ENCODE measurements at regions not wholly inside any gene's neighbourhood (a gene's known extent, or its start where the extent isn't known, plus 50 kb on each side); places are given as distances from the start of the nearest gene placed in this dataset.

- peaks cover 19% of the 10 kb centered on the region for H3K27me3 Mint-ChIP-seq
- H3K4me1 Mint-ChIP-seq (ENCODE audit: low read depth), result no peaks in the 10 kb centered on the region
- no peak overlapping the region for H3K4me3 Mint-ChIP-seq
- no peaks in the 10 kb centered on the region for H3K9me3 Mint-ChIP-seq
- no peaks in the 10 kb centered on the region for H3K36me3 Mint-ChIP-seq (ENCODE audit: low read depth)
- no peak for DNase-seq
- H3K27ac Mint-ChIP-seq, result no peak overlapping the region
Observed at GRCh38 chr15:29403772-29404171, 134.2 kb upstream of the NSMCE3 start.

GRCh38 chr15:29401644-29402043 lies 132.0 kb upstream of the NSMCE3 start:
- H3K9me3 Mint-ChIP-seq, result no peaks in the 10 kb centered on the region
- DNase-seq, result no peak
- H3K36me3 Mint-ChIP-seq (ENCODE audit: low read depth), result no peaks in the 10 kb centered on the region
- H3K4me1 Mint-ChIP-seq (ENCODE audit: low read depth), result no peaks in the 10 kb centered on the region
- H3K27ac Mint-ChIP-seq, result no peak overlapping the region
- no peak overlapping the region for H3K4me3 Mint-ChIP-seq
- H3K27me3 Mint-ChIP-seq, result peaks cover 27% of the 10 kb centered on the region

- Mint-ChIP-seq H3K36me3 (ENCODE audit: low read depth) (no peaks in the 10 kb centered on the region), H3K4me1 (ENCODE audit: low read depth) (no peaks in the 10 kb centered on the region), H3K27me3 (peaks cover 27% of the 10 kb centered on the region), H3K27ac (no peak overlapping the region), H3K9me3 (no peaks in the 10 kb centered on the region), H3K4me3 (no peak overlapping the region)
- no peak for DNase-seq
Observed at GRCh38 chr15:29400701-29401100, 131.1 kb upstream of the NSMCE3 start.

GRCh38 chr15:29398907-29399306 lies 129.3 kb upstream of the NSMCE3 start:
- Mint-ChIP-seq H3K27ac (no peak overlapping the region), H3K4me3 (no peak overlapping the region), H3K4me1 (ENCODE audit: low read depth) (no peaks in the 10 kb centered on the region), H3K9me3 (no peaks in the 10 kb centered on the region), H3K27me3 (peaks cover 19% of the 10 kb centered on the region), H3K36me3 (ENCODE audit: low read depth) (no peaks in the 10 kb centered on the region)
- DNase-seq, result no peak

- H3K27me3 Mint-ChIP-seq, result peaks cover 10% of the 10 kb centered on the region
- no peak for DNase-seq
- no peaks in the 10 kb centered on the region for H3K36me3 Mint-ChIP-seq (ENCODE audit: low read depth)
- H3K4me1 Mint-ChIP-seq (ENCODE audit: low read depth), result no peaks in the 10 kb centered on the region
- no peak overlapping the region for H3K27ac Mint-ChIP-seq
- no peak overlapping the region for H3K4me3 Mint-ChIP-seq
- peaks cover 4% of the 10 kb centered on the region for H3K9me3 Mint-ChIP-seq
Observed at GRCh38 chr15:29396176-29396811, 126.7 kb upstream of the NSMCE3 start.

- H3K27ac Mint-ChIP-seq, result no peak overlapping the region
- no peak overlapping the region for H3K4me3 Mint-ChIP-seq
- DNase-seq, result no peak
- H3K36me3 Mint-ChIP-seq (ENCODE audit: low read depth), result no peaks in the 10 kb centered on the region
- H3K27me3 Mint-ChIP-seq, result peaks cover 6% of the 10 kb centered on the region
- no peaks in the 10 kb centered on the region for H3K4me1 Mint-ChIP-seq (ENCODE audit: low read depth)
- peaks cover 4% of the 10 kb centered on the region for H3K9me3 Mint-ChIP-seq
Observed at GRCh38 chr15:29393443-29393842, 123.8 kb upstream of the NSMCE3 start.

- Mint-ChIP-seq H3K4me3 (no peak overlapping the region), H3K27me3 (peaks cover 1% of the 10 kb centered on the region), H3K4me1 (ENCODE audit: low read depth) (no peaks in the 10 kb centered on the region), H3K27ac (no peak overlapping the region), H3K9me3 (peaks cover 4% of the 10 kb centered on the region), H3K36me3 (ENCODE audit: low read depth) (no peaks in the 10 kb centered on the region)
- no peak for DNase-seq
Observed at GRCh38 chr15:29392358-29392757, 122.7 kb upstream of the NSMCE3 start.

GRCh38 chr15:29390051-29390450 lies 120.4 kb upstream of the NSMCE3 start:
- no peak for DNase-seq
- Mint-ChIP-seq H3K27ac (no peak overlapping the region), H3K4me1 (ENCODE audit: low read depth) (no peaks in the 10 kb centered on the region), H3K4me3 (no peak overlapping the region), H3K36me3 (ENCODE audit: low read depth) (no peaks in the 10 kb centered on the region), H3K27me3 (peaks cover 8% of the 10 kb centered on the region), H3K9me3 (peaks cover 4% of the 10 kb centered on the region)

GRCh38 chr15:29386523-29386922 lies 116.9 kb upstream of the NSMCE3 start:
- Mint-ChIP-seq H3K9me3 (no peaks in the 10 kb centered on the region), H3K4me3 (no peak overlapping the region), H3K4me1 (ENCODE audit: low read depth) (no peaks in the 10 kb centered on the region), H3K27me3 (peaks cover 25% of the 10 kb centered on the region), H3K27ac (no peak overlapping the region), H3K36me3 (ENCODE audit: low read depth) (no peaks in the 10 kb centered on the region)
- DNase-seq, result no peak

GRCh38 chr15:29383367-29383766 lies 113.7 kb upstream of the NSMCE3 start:
- Mint-ChIP-seq H3K4me1 (ENCODE audit: low read depth) (no peaks in the 10 kb centered on the region), H3K9me3 (no peaks in the 10 kb centered on the region), H3K36me3 (ENCODE audit: low read depth) (no peaks in the 10 kb centered on the region), H3K4me3 (no peak overlapping the region), H3K27me3 (peaks cover 28% of the 10 kb centered on the region), H3K27ac (no peak overlapping the region)
- no peak for DNase-seq

- H3K27me3 Mint-ChIP-seq, result peaks cover 28% of the 10 kb centered on the region
- H3K27ac Mint-ChIP-seq, result peak overlapping the region; percentile 27
- no peak for DNase-seq
- no peak overlapping the region for H3K4me3 Mint-ChIP-seq
- H3K36me3 Mint-ChIP-seq (ENCODE audit: low read depth), result no peaks in the 10 kb centered on the region
- no peaks in the 10 kb centered on the region for H3K4me1 Mint-ChIP-seq (ENCODE audit: low read depth)
- H3K9me3 Mint-ChIP-seq, result no peaks in the 10 kb centered on the region
Observed at GRCh38 chr15:29382862-29383261, 113.2 kb upstream of the NSMCE3 start.

- DNase-seq, result no peak
- H3K4me1 Mint-ChIP-seq (ENCODE audit: low read depth), result no peaks in the 10 kb centered on the region
- no peak overlapping the region for H3K27ac Mint-ChIP-seq
- no peaks in the 10 kb centered on the region for H3K36me3 Mint-ChIP-seq (ENCODE audit: low read depth)
- peaks cover 31% of the 10 kb centered on the region for H3K27me3 Mint-ChIP-seq
- H3K4me3 Mint-ChIP-seq, result no peak overlapping the region
- H3K9me3 Mint-ChIP-seq, result no peaks in the 10 kb centered on the region
Observed at GRCh38 chr15:29380466-29380865, 110.8 kb upstream of the NSMCE3 start.

GRCh38 chr15:29379647-29380046 lies 110.0 kb upstream of the NSMCE3 start:
- Mint-ChIP-seq H3K4me3 (no peak overlapping the region), H3K27me3 (peaks cover 32% of the 10 kb centered on the region), H3K9me3 (no peaks in the 10 kb centered on the region), H3K36me3 (ENCODE audit: low read depth) (no peaks in the 10 kb centered on the region), H3K27ac (no peak overlapping the region), H3K4me1 (ENCODE audit: low read depth) (no peaks in the 10 kb centered on the region)
- DNase-seq, result no peak

GRCh38 chr15:29377161-29377560 lies 107.5 kb upstream of the NSMCE3 start:
- DNase-seq, result no peak
- no peaks in the 10 kb centered on the region for H3K36me3 Mint-ChIP-seq (ENCODE audit: low read depth)
- no peaks in the 10 kb centered on the region for H3K4me1 Mint-ChIP-seq (ENCODE audit: low read depth)
- peaks cover 20% of the 10 kb centered on the region for H3K27me3 Mint-ChIP-seq
- H3K9me3 Mint-ChIP-seq, result no peaks in the 10 kb centered on the region
- H3K27ac Mint-ChIP-seq, result no peak overlapping the region
- no peak overlapping the region for H3K4me3 Mint-ChIP-seq

- no peaks in the 10 kb centered on the region for H3K36me3 Mint-ChIP-seq (ENCODE audit: low read depth)
Observed at GRCh38 chr15:29376590-29376989, 107.0 kb upstream of the NSMCE3 start.

GRCh38 chr15:29369261-29369660 lies 99.6 kb upstream of the NSMCE3 start:
- H3K27ac Mint-ChIP-seq, result no peak overlapping the region
- H3K9me3 Mint-ChIP-seq, result peaks cover 20% of the 10 kb centered on the region
- no peak for DNase-seq
- no peaks in the 10 kb centered on the region for H3K36me3 Mint-ChIP-seq (ENCODE audit: low read depth)
- H3K4me1 Mint-ChIP-seq (ENCODE audit: low read depth), result no peaks in the 10 kb centered on the region
- H3K4me3 Mint-ChIP-seq, result no peak overlapping the region
- H3K27me3 Mint-ChIP-seq, result peaks cover 16% of the 10 kb centered on the region

More at GRCh38 chr15:29376590-29376989, 107.0 kb upstream of the NSMCE3 start:
- Mint-ChIP-seq H3K27ac (no peak overlapping the region), H3K4me3 (no peak overlapping the region), H3K27me3 (peaks cover 20% of the 10 kb centered on the region), H3K4me1 (ENCODE audit: low read depth) (no peaks in the 10 kb centered on the region), H3K9me3 (no peaks in the 10 kb centered on the region)
- DNase-seq, result no peak

Measured in activated T-cell treated with anti-CD3 and anti-CD28 coated beads, Interleukin-2, amount 50 U/mL, for 24 hours (primary cell).